HG03558 (cell line): ENCODE measurements at regions not wholly inside any gene's neighbourhood (a gene's known extent, or its start where the extent isn't known, plus 50 kb on each side); places are given as distances from the start of the nearest gene placed in this dataset.

Source experiments
- ATAC-seq: cut with Tn5 transposase; IDR thresholded peaks from one replicate; pipeline ENCODE4 v1.9.1; 2021; ENCODE audit warnings: moderate number of reproducible peaks; ENCODE audit not compliant: unreplicated experiment; ENCODE audit errors: extremely low read depth

- no peak for ATAC-seq
These were observed 151.4 kb downstream of the CHRM3 start for GRCh38 chr1:239537795-239538194.

GRCh38 chr1:239538239-239538988 lies 152.0 kb downstream of the CHRM3 start:
- ATAC-seq = no peak

GRCh38 chr1:239539051-239539450 lies 152.7 kb downstream of the CHRM3 start:
- ATAC-seq = no peak

- ATAC-seq = no peak
These were observed 153.4 kb downstream of the CHRM3 start for GRCh38 chr1:239539812-239540211.

- no peak for ATAC-seq
These were observed 157.5 kb downstream of the CHRM3 start for GRCh38 chr1:239543873-239544272.

- ATAC-seq = no peak
These were observed 159.1 kb downstream of the CHRM3 start for GRCh38 chr1:239545466-239545865.

- no peak for ATAC-seq
These were observed 161.6 kb downstream of the CHRM3 start for GRCh38 chr1:239547987-239548386.

GRCh38 chr1:239550178-239550577 lies 163.8 kb downstream of the CHRM3 start:
- ATAC-seq = no peak

- no peak for ATAC-seq
These were observed 169.0 kb downstream of the CHRM3 start for GRCh38 chr1:239555350-239555749.

GRCh38 chr1:239558559-239558958 lies 172.2 kb downstream of the CHRM3 start:
- no peak for ATAC-seq

- no peak for ATAC-seq
These were observed 172.6 kb downstream of the CHRM3 start for GRCh38 chr1:239558991-239559390.

GRCh38 chr1:239560921-239561320 lies 174.6 kb downstream of the CHRM3 start:
- ATAC-seq = no peak

- no peak for ATAC-seq
These were observed 175.7 kb downstream of the CHRM3 start for GRCh38 chr1:239562095-239562494.

GRCh38 chr1:239563681-239564080 lies 177.3 kb downstream of the CHRM3 start:
- ATAC-seq = no peak

- no peak for ATAC-seq
These were observed 179.7 kb downstream of the CHRM3 start for GRCh38 chr1:239566074-239566473.

GRCh38 chr1:239570878-239571277 lies 184.5 kb downstream of the CHRM3 start:
- no peak for ATAC-seq

- ATAC-seq = no peak
These were observed 185.8 kb downstream of the CHRM3 start for GRCh38 chr1:239572183-239572582.

- ATAC-seq = no peak
These were observed 187.7 kb downstream of the CHRM3 start for GRCh38 chr1:239574112-239574511.

- ATAC-seq = no peak
These were observed 188.7 kb downstream of the CHRM3 start for GRCh38 chr1:239575113-239575512.

GRCh38 chr1:239583536-239583935 lies 197.2 kb downstream of the CHRM3 start:
- no peak for ATAC-seq

GRCh38 chr1:239586128-239586527 lies 199.8 kb downstream of the CHRM3 start:
- ATAC-seq = no peak

GRCh38 chr1:239587066-239587465 lies 200.7 kb downstream of the CHRM3 start:
- ATAC-seq = no peak
